H1 (cell line): ENCODE measurements at regions not wholly inside any gene's neighbourhood (a gene's known extent, or its start where the extent isn't known, plus 50 kb on each side); places are given as distances from the start of the nearest gene placed in this dataset.

Source experiments
- BACH1 ChIP-seq: IDR thresholded peaks from 2 replicates; pipeline ENCODE4 v1.6.1; 2012; ENCODE audit warnings: low read length, improper control_type of control experiment
- CBX5 ChIP-seq: fragments of 300-800, 300-1000 bp; sonication (generic); IDR thresholded peaks from 2 replicates; pipeline ENCODE4 v1.7.1; 2016; ENCODE audit warnings: antibody characterized with exemption, low read length, low read depth
- CEBPB ChIP-seq: IDR thresholded peaks from 2 replicates; pipeline ENCODE4 v1.6.1; 2012; ENCODE audit warnings: low read depth, low read length
- EP300 ChIP-seq, 2 experiments: IDR thresholded peaks; 1 replicate in 1 of 2; 2 replicates in 1 of 2; pipeline ENCODE4 v1.6.1; 2011 to 2012; ENCODE audit warnings: low read depth in 2 of 2, low read length in 2 of 2, mild to moderate bottlenecking in 2 of 2, borderline replicate concordance in 1 of 2, inconsistent platforms in 1 of 2, moderate library complexity in 1 of 2
- SAP30 ChIP-seq: fragments of 300-600 bp; sonication (generic); IDR thresholded peaks from 2 replicates; pipeline ENCODE4 v1.7.1; 2012; ENCODE audit warnings: low read length, moderate library complexity, mild to moderate bottlenecking, inconsistent platforms; ENCODE audit not compliant: insufficient read depth, insufficient replicate concordance
- SP4 ChIP-seq: IDR thresholded peaks from 2 replicates; pipeline ENCODE4 v1.6.1; 2012; ENCODE audit warnings: low read length, inconsistent platforms
- SRF ChIP-seq: IDR thresholded peaks from 2 replicates; pipeline ENCODE4 v1.6.1; 2011; ENCODE audit warnings: mild to moderate bottlenecking, low read depth, low read length, moderate library complexity

DNA sequence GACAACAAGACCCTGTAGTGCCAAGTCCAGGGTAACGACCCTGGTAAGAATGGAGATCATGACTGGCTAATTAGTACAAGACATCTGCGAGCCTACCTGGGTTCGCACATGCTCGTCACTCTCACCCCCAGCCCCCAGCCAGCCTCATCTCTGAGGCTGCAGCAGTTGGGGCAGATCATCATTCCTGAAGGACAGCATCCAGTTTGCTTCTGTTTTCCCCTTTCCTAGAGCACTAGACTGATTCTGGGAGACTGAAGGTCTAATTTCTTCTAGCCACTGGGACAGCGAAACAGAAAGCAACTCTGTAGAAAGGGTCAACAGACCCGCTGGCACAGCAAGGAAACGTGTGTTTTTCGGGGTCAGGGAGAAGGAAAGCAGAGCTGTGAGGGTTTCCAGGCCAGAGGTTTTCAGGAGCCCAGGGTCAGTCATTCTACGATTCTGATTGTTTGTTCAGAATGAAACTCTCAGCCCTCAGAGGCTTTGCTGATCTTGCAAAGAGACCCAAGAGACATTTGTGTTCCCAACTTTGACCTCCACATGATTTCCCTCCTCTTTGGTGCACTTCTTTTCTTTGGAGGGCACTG, 343.1 kb upstream of the NOCT start (continued):
- TF ChIP-seq SAP30: no peak
- TF ChIP-seq CBX5: no peak
- TF ChIP-seq BACH1: no peak
- no peak for TF ChIP-seq EP300 (IDR thresholded peaks at IDR 0.05; ENCODE audit: borderline replicate concordance in 1 of 2, low read depth in 2 of 2, low read length in 2 of 2)
- TF ChIP-seq SRF: no peak
- no peak for TF ChIP-seq CEBPB
- no peak for TF ChIP-seq SP4
